ENCODE measurements at regions not wholly inside any gene's neighbourhood (a gene's known extent, or its start where the extent isn't known, plus 50 kb on each side); places are given as distances from the start of the nearest gene placed in this dataset.

GRCh38 chr18:24770311-24771024 is 310.0 kb downstream of the HRH4 start:
- TF ChIP-seq EZH2 (IDR thresholded peaks at IDR 0.05; ENCODE audit: low read depth, low read length, severe bottlenecking) (no peak), GABPA (IDR thresholded peaks at IDR 0.05; ENCODE audit: borderline replicate concordance, insufficient read depth, low read length) (no peak), CHD2 (IDR thresholded peaks at IDR 0.05; ENCODE audit: low read length) (no peak), CEBPB (IDR thresholded peaks at IDR 0.05; ENCODE audit: low read depth, low read length) (no peak), POLR2A (IDR thresholded peaks at IDR 0.05; ENCODE audit: control extremely low read depth in 1 of 2, low read depth in 2 of 2, low read length in 2 of 2) (no peak), JUN (IDR thresholded peaks at IDR 0.05; ENCODE audit: low read depth, low read length) (no peak), YY1 (IDR thresholded peaks at IDR 0.05; ENCODE audit: low read depth, low read length) (no peak), BRCA1 (IDR thresholded peaks at IDR 0.05; ENCODE audit: low read depth, low read length) (no peak), EP300 (IDR thresholded peaks at IDR 0.05; ENCODE audit: borderline replicate concordance in 1 of 2, low read depth in 2 of 2, low read length in 2 of 2) (no peak), POLR2AphosphoS5 (IDR thresholded peaks at IDR 0.05; ENCODE audit: low read depth, low read length) (no peak), SIN3A (conservative IDR thresholded peaks at IDR 0.05 in 1 of 2, IDR thresholded peaks at IDR 0.05 in 1 of 2; ENCODE audit: low read depth in 1 of 2, low read length in 2 of 2) (no peak), SP1 (IDR thresholded peaks at IDR 0.05; ENCODE audit: low read depth, low read length) (no peak), USF2 (IDR thresholded peaks at IDR 0.05; ENCODE audit: low read length) (no peak)
- TF ChIP-seq, protein P1, sequence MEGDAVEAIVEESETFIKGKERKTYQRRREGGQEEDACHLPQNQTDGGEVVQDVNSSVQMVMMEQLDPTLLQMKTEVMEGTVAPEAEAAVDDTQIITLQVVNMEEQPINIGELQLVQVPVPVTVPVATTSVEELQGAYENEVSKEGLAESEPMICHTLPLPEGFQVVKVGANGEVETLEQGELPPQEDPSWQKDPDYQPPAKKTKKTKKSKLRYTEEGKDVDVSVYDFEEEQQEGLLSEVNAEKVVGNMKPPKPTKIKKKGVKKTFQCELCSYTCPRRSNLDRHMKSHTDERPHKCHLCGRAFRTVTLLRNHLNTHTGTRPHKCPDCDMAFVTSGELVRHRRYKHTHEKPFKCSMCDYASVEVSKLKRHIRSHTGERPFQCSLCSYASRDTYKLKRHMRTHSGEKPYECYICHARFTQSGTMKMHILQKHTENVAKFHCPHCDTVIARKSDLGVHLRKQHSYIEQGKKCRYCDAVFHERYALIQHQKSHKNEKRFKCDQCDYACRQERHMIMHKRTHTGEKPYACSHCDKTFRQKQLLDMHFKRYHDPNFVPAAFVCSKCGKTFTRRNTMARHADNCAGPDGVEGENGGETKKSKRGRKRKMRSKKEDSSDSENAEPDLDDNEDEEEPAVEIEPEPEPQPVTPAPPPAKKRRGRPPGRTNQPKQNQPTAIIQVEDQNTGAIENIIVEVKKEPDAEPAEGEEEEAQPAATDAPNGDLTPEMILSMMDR (IDR thresholded peaks at IDR 0.05; ENCODE audit: control extremely low read depth in 1 of 3, insufficient read depth in 1 of 3, low read depth in 1 of 3, low read length in 3 of 3), result no peak
